ENCODE measurements at regions not wholly inside any gene's neighbourhood (a gene's known extent, or its start where the extent isn't known, plus 50 kb on each side); places are given as distances from the start of the nearest gene placed in this dataset.

GRCh38 chr20:40497899-40498691, 190.9 kb downstream of the MAFB start:
- DNase-seq (ENCODE audit: low read depth): peak; percentile 84
- no peak for TF ChIP-seq CTCF (conservative IDR thresholded peaks at IDR 0.05; ENCODE audit: control insufficient read depth, insufficient read depth, low read depth, low read length)
- H3K4me3 ChIP-seq (ENCODE audit: control insufficient read depth, low read depth, low read length): no peak overlapping the region

DNA sequence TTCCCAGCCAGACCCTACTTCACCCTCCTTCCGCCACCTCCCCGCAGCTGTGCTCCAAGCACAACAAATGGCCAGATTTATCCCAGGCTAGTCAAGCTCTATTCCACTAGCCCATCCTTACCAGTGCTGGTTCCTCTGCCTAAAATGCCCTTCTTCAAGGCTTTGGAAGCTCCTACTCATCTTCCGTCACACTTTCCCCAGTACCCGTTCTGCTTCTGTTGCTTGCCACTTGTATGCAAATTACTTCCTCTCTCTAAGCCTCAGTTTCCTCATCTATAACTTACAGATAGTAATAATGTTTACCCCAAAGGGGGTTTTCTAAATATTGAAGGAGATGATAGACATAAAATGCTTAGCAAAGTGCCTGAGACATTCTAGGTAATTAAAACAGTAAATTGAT, 193.1 kb downstream of the MAFB start:
- DNase-seq (ENCODE audit: low read depth): no peak
- TF ChIP-seq CTCF (conservative IDR thresholded peaks at IDR 0.05; ENCODE audit: control insufficient read depth, insufficient read depth, low read depth, low read length): no peak
- no peak overlapping the region for H3K4me3 ChIP-seq (ENCODE audit: control insufficient read depth, low read depth, low read length)

DNA sequence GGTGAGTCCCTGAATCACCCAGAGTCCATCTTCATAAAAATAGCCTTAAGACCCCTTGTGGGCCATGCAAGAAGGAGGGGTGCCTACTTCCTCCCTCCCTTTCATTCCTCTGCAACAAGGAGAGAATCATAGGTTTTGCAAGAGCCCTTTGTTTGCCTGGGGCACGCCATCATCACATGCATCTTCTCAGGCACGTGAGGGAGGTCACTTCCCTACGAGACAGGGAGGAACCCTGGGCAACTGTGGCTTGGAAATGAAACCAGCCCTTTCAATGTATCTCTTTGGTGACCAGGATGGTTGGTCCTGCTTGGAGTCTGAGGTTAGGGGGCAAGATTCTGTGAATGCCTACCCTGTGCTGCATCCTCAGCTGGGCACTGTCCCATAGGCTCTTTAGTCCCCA, 194.8 kb downstream of the MAFB start:
- no peak for TF ChIP-seq CTCF (conservative IDR thresholded peaks at IDR 0.05; ENCODE audit: control insufficient read depth, insufficient read depth, low read depth, low read length)
- H3K4me3 ChIP-seq (ENCODE audit: control insufficient read depth, low read depth, low read length): no peak overlapping the region
- DNase-seq (ENCODE audit: low read depth): no peak

DNA sequence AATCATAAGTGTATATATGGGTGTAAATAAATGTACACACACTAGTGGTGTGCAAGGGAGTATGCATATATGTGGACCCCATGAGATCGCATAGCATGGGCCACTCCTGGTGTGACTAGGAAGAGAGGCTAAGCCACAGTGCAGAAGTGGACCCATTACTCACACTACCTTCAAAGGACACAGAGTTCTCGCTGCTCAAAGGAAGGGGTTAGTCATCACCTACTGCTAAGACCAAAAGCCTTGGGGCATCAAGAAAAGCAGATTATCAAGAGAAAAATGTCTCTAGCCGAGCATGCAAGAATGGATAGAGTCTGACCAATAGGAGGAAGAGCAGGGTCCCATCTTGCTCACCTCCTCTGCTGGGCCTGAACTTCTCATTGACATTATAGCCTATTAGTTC, 195.5 kb downstream of the MAFB start:
- TF ChIP-seq CTCF (conservative IDR thresholded peaks at IDR 0.05; ENCODE audit: control insufficient read depth, insufficient read depth, low read depth, low read length): no peak
- peak; percentile 87 for DNase-seq (ENCODE audit: low read depth)
- H3K4me3 ChIP-seq (ENCODE audit: control insufficient read depth, low read depth, low read length): no peak overlapping the region

- peak; percentile 83 for DNase-seq (ENCODE audit: low read depth)
- no peak for TF ChIP-seq CTCF (conservative IDR thresholded peaks at IDR 0.05; ENCODE audit: control insufficient read depth, insufficient read depth, low read depth, low read length)
- H3K4me3 ChIP-seq (ENCODE audit: control insufficient read depth, low read depth, low read length): no peak overlapping the region
Measured at GRCh38 chr20:40493071-40493470, 196.0 kb downstream of the MAFB start.

- H3K4me3 ChIP-seq (ENCODE audit: control insufficient read depth, low read depth, low read length): no peak overlapping the region
- TF ChIP-seq CTCF (conservative IDR thresholded peaks at IDR 0.05; ENCODE audit: control insufficient read depth, insufficient read depth, low read depth, low read length): no peak
- DNase-seq (ENCODE audit: low read depth): no peak
Measured at GRCh38 chr20:40491009-40491590, 197.9 kb downstream of the MAFB start.
